GM23338 (cell line): ENCODE measurements at regions not wholly inside any gene's neighbourhood (a gene's known extent, or its start where the extent isn't known, plus 50 kb on each side); places are given as distances from the start of the nearest gene placed in this dataset.

Experiments
- CREB1 ChIP-seq: fragments of 250-450 bp; sonication (Bioruptor Pico); IDR thresholded peaks from 2 replicates; pipeline ENCODE4 v1.5.0; 2020; ENCODE audit warnings: low read depth, mild to moderate bottlenecking, moderate library complexity
- EZH2 ChIP-seq: fragments of 200-600 bp; sonication (generic); IDR thresholded peaks from one replicate; pipeline ENCODE4 v1.8.0; 2017; ENCODE audit warnings: antibody characterized with exemption, mild to moderate bottlenecking, low read depth; ENCODE audit not compliant: unreplicated experiment
- POLR2AphosphoS5 ChIP-seq: IDR thresholded peaks from 2 replicates; pipeline ENCODE4 v1.6.1; 2016; ENCODE audit warnings: antibody characterized with exemption, low read depth
- TF ChIP-seq, protein P1 (sequence below): IDR thresholded peaks from one replicate; pipeline ENCODE4 v1.6.1; 2018; ENCODE audit warnings: antibody characterized with exemption; ENCODE audit not compliant: unreplicated experiment
- TF ChIP-seq, protein P2 (sequence below), 2 experiments: fragments of 200-600 bp in 1 of 2; sonication (generic) in 1 of 2; conservative IDR thresholded peaks; 2 replicates each; pipeline versions ENCODE4 v1.5.1 to v1.6.1; 2016 to 2017; ENCODE audit warnings: antibody characterized with exemption in 2 of 2, low read depth in 2 of 2, mild to moderate bottlenecking in 2 of 2, moderate library complexity in 1 of 2

DNA sequence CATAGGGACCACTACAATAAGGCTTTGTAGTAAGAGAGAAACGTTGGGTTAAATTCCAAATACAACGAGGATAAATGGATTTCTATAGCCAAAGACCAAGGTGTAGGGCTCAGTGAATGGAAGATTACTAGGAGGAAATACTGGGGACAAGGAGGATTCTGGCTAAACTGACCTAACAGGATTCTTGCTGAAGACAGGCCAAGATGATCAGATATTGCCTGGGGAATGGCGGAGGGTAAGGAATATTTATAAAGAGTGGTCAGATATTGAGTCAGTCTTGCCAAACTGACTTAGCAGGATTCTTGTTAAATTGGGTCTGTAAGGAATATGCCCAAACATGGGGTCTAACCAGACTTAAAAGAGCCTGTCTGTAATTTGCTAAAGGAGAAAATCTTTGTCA is 463.8 kb downstream of the EDEM1 start:
- no peak for TF ChIP-seq CREB1 (CRISPR knock-in tag)
- TF ChIP-seq, protein P1, sequence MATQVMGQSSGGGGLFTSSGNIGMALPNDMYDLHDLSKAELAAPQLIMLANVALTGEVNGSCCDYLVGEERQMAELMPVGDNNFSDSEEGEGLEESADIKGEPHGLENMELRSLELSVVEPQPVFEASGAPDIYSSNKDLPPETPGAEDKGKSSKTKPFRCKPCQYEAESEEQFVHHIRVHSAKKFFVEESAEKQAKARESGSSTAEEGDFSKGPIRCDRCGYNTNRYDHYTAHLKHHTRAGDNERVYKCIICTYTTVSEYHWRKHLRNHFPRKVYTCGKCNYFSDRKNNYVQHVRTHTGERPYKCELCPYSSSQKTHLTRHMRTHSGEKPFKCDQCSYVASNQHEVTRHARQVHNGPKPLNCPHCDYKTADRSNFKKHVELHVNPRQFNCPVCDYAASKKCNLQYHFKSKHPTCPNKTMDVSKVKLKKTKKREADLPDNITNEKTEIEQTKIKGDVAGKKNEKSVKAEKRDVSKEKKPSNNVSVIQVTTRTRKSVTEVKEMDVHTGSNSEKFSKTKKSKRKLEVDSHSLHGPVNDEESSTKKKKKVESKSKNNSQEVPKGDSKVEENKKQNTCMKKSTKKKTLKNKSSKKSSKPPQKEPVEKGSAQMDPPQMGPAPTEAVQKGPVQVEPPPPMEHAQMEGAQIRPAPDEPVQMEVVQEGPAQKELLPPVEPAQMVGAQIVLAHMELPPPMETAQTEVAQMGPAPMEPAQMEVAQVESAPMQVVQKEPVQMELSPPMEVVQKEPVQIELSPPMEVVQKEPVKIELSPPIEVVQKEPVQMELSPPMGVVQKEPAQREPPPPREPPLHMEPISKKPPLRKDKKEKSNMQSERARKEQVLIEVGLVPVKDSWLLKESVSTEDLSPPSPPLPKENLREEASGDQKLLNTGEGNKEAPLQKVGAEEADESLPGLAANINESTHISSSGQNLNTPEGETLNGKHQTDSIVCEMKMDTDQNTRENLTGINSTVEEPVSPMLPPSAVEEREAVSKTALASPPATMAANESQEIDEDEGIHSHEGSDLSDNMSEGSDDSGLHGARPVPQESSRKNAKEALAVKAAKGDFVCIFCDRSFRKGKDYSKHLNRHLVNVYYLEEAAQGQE = no peak
- no peak for TF ChIP-seq POLR2AphosphoS5
- TF ChIP-seq EZH2 = no peak
- TF ChIP-seq, protein P2, sequence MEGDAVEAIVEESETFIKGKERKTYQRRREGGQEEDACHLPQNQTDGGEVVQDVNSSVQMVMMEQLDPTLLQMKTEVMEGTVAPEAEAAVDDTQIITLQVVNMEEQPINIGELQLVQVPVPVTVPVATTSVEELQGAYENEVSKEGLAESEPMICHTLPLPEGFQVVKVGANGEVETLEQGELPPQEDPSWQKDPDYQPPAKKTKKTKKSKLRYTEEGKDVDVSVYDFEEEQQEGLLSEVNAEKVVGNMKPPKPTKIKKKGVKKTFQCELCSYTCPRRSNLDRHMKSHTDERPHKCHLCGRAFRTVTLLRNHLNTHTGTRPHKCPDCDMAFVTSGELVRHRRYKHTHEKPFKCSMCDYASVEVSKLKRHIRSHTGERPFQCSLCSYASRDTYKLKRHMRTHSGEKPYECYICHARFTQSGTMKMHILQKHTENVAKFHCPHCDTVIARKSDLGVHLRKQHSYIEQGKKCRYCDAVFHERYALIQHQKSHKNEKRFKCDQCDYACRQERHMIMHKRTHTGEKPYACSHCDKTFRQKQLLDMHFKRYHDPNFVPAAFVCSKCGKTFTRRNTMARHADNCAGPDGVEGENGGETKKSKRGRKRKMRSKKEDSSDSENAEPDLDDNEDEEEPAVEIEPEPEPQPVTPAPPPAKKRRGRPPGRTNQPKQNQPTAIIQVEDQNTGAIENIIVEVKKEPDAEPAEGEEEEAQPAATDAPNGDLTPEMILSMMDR (conservative IDR thresholded peaks at IDR 0.05; ENCODE audit: low read depth in 2 of 2) = no peak
